Body of pancreas (tissue), 4 donors: ENCODE measurements at regions not wholly inside any gene's neighbourhood (a gene's known extent, or its start where the extent isn't known, plus 50 kb on each side); places are given as distances from the start of the nearest gene placed in this dataset.

Source experiments
- ATAC-seq: fragments of 150-250 bp; one replicate; pipeline ENCODE4 v1.9.1; 2016
- DNase-seq, 4 donors: peaks; one replicate each; pipeline ENCODE4 v3.0.0-alpha.2; 2019
- H3K27ac ChIP-seq, 4 donors: fragments of 200-600 bp; sonication (generic); 1 replicate in 3 of 4; 2 replicates in 1 of 4; pipeline versions ENCODE4 v1.5.1 to v1.6.1; 2016 to 2019; ENCODE audit warnings: mild to moderate bottlenecking in 1 of 4, mixed read lengths in 1 of 4, moderate library complexity in 1 of 4
- H3K27me3 ChIP-seq, 2 donors: fragments of 200-600 bp; sonication (generic); one replicate each; pipeline ENCODE4 v1.6.0; 2016; ENCODE audit warnings: mild to moderate bottlenecking in 1 of 2
- H3K36me3 ChIP-seq, 2 donors: fragments of 200-600 bp; sonication (generic); replicated peaks in 1 of 2; 2 replicates each; pipeline ENCODE4 v1.5.1; 2016; ENCODE audit warnings: low read depth in 2 of 2; ENCODE audit not compliant: insufficient read depth in 1 of 2
- H3K4me1 ChIP-seq: fragments of 200-600 bp; sonication (generic); one replicate; pipeline ENCODE4 v1.6.0; 2016
- H3K4me3 ChIP-seq, 2 donors: fragments of 200-600 bp; sonication (generic); 1 replicate in 1 of 2; 2 replicates in 1 of 2; pipeline ENCODE4 v1.5.1; 2016 to 2019
- H3K9me3 ChIP-seq, 3 donors: fragments of 200-600 bp; sonication (generic); 1 replicate in 2 of 3; 2 replicates in 1 of 3; pipeline ENCODE4 v1.5.1; 2016
- CTCF ChIP-seq, 7 experiments: fragments of 450-650 bp in 4 of 7; fragments of 200-600 bp in 3 of 7; sonication (generic) in 3 of 7; IDR thresholded peaks; one replicate each; pipeline ENCODE4 v1.5.1; 2016 to 2019; ENCODE audit warnings: antibody characterized with exemption in 7 of 7
- POLR2A ChIP-seq, 3 donors: fragments of 450-650 bp; IDR thresholded peaks; one replicate each; pipeline ENCODE4 v1.6.1; 2016; ENCODE audit warnings: antibody characterized with exemption in 3 of 3, mild to moderate bottlenecking in 2 of 3
- WGBS, 2 donors: methylation state at CpG; one replicate each; pipeline ENCODE4 v1.1.5; 2017; 5-methylcytosine and 5-hydroxymethylcytosine counted together
- intact Hi-C: fragments of 100-400 bp; cut with DNase I; formaldehyde crosslinking; loops from one replicate; pipeline ENCODE4 v1.15.1; 2023

GRCh38 chr9:89865357-89865756 lies 260.5 kb downstream of the GADD45G start:
- H3K9me3 ChIP-seq = no peaks in the 10 kb centered on the region
- H3K4me3 ChIP-seq = no peak overlapping the region
- TF ChIP-seq CTCF (IDR thresholded peaks at IDR 0.05) (no peak), POLR2A (IDR thresholded peaks at IDR 0.05) (no peak)
- DNase-seq = no peak
- 70 to 76% methylated on average over 8 of the region's 8 CpGs for WGBS, 2 donors
- no peak for ATAC-seq
- no peaks in the 10 kb centered on the region for H3K36me3 ChIP-seq
- no peaks in the 10 kb centered on the region for H3K27me3 ChIP-seq
- no peak overlapping the region for H3K27ac ChIP-seq
- intact Hi-C loops = no loop called here
- H3K4me1 ChIP-seq = no peaks in the 10 kb centered on the region

GRCh38 chr9:89865981-89866380 lies 261.2 kb downstream of the GADD45G start:
- Histone ChIP-seq H3K4me1 (no peaks in the 10 kb centered on the region), H3K9me3 (no peaks in the 10 kb centered on the region), H3K36me3 (no peaks in the 10 kb centered on the region), H3K4me3 (no peak overlapping the region), H3K27ac (no peak overlapping the region), H3K27me3 (no peaks in the 10 kb centered on the region)
- ATAC-seq (no peak), DNase-seq (no peak)
- 93 to 98% methylated on average over 10 of the region's 10 CpGs for WGBS, 2 donors
- TF ChIP-seq POLR2A (IDR thresholded peaks at IDR 0.05) (no peak), CTCF (IDR thresholded peaks at IDR 0.05) (no peak)
- intact Hi-C loops = no loop called here

- TF ChIP-seq CTCF (IDR thresholded peaks at IDR 0.05) = no peak
- TF ChIP-seq POLR2A (IDR thresholded peaks at IDR 0.05) = no peak
Measured at GRCh38 chr9:89866701-89867100, 261.9 kb downstream of the GADD45G start.

GRCh38 chr9:89868100-89868499 lies 263.3 kb downstream of the GADD45G start:
- TF ChIP-seq CTCF (IDR thresholded peaks at IDR 0.05) (no peak), POLR2A (IDR thresholded peaks at IDR 0.05) (no peak)
- no peak for DNase-seq
- no peak overlapping the region for H3K4me3 ChIP-seq
- no peaks in the 10 kb centered on the region for H3K36me3 ChIP-seq
- intact Hi-C loops = no loop called here
- no peak overlapping the region for H3K27ac ChIP-seq
- no peaks in the 10 kb centered on the region for H3K9me3 ChIP-seq
- no peaks in the 10 kb centered on the region for H3K4me1 ChIP-seq
- H3K27me3 ChIP-seq = no peaks in the 10 kb centered on the region
- 78 to 88% methylated on average over 4 of the region's 4 CpGs for WGBS, 2 donors
- ATAC-seq = no peak

More at GRCh38 chr9:89866701-89867100, 261.9 kb downstream of the GADD45G start:
- H3K36me3 ChIP-seq = no peaks in the 10 kb centered on the region
- intact Hi-C loops = no loop called here
- H3K27me3 ChIP-seq = no peaks in the 10 kb centered on the region
- no peak for ATAC-seq
- WGBS, 2 donors = 89 to 94% methylated on average over 3 of the region's 3 CpGs
- DNase-seq = no peak
- H3K4me3 ChIP-seq = no peak overlapping the region
- no peaks in the 10 kb centered on the region for H3K9me3 ChIP-seq
- H3K27ac ChIP-seq = no peak overlapping the region
- H3K4me1 ChIP-seq = no peaks in the 10 kb centered on the region

GRCh38 chr9:89869793-89870580 lies 265.2 kb downstream of the GADD45G start:
- Histone ChIP-seq H3K9me3 (no peaks in the 10 kb centered on the region), H3K4me1 (no peaks in the 10 kb centered on the region), H3K27ac (no peak overlapping the region), H3K36me3 (no peaks in the 10 kb centered on the region), H3K4me3 (no peak overlapping the region), H3K27me3 (no peaks in the 10 kb centered on the region)
- WGBS, 2 donors = 70 to 85% methylated on average over 6 to 7 of the region's 7 CpGs
- intact Hi-C loops = no loop called here
- no peak for TF ChIP-seq POLR2A (IDR thresholded peaks at IDR 0.05)
- TF ChIP-seq CTCF (IDR thresholded peaks at IDR 0.05) = no peak
- DNase-seq (no peak), ATAC-seq (no peak)
